Tibial nerve (tissue), 4 donors: ENCODE measurements at regions not wholly inside any gene's neighbourhood (a gene's known extent, or its start where the extent isn't known, plus 50 kb on each side); places are given as distances from the start of the nearest gene placed in this dataset.

Experiments used
- DNase-seq, 2 donors: peaks; one replicate each; pipeline ENCODE4 v3.0.0-alpha.2; 2019; ENCODE audit warnings: low spot score in 2 of 2
- H3K27ac ChIP-seq, 4 donors: fragments of 200-600 bp; sonication (generic) in 3 of 4; one replicate each; pipeline ENCODE4 v1.5.1; 2017 to 2019; ENCODE audit warnings: mild to moderate bottlenecking in 1 of 4
- H3K27me3 ChIP-seq, 2 donors: fragments of 200-600 bp; sonication (generic) in 1 of 2; one replicate each; pipeline versions ENCODE4 v1.5.1 to v1.6.0; 2017 to 2019
- H3K36me3 ChIP-seq, 3 donors: fragments of 200-600 bp; sonication (generic); one replicate each; pipeline ENCODE4 v1.5.1; 2018 to 2019
- H3K4me1 ChIP-seq, 4 donors: fragments of 200-600 bp; sonication (generic) in 3 of 4; one replicate each; pipeline ENCODE4 v1.5.1; 2017 to 2019
- H3K4me3 ChIP-seq, 4 donors: fragments of 200-600 bp; sonication (generic) in 3 of 4; one replicate each; pipeline ENCODE4 v1.5.1; 2017 to 2019; ENCODE audit warnings: mild to moderate bottlenecking in 1 of 4, moderate library complexity in 1 of 4
- H3K9me3 ChIP-seq, 4 donors: fragments of 200-600 bp; sonication (generic) in 3 of 4; one replicate each; pipeline ENCODE4 v1.5.1; 2017 to 2019
- EP300 ChIP-seq, 2 donors: sonication (generic); formaldehyde crosslinking; IDR thresholded peaks; one replicate each; pipeline ENCODE4 v1.6.1; 2017; ENCODE audit warnings: antibody characterized with exemption in 2 of 2, mild to moderate bottlenecking in 1 of 2
- POLR2A ChIP-seq, 2 donors: fragments of 450-650 bp; IDR thresholded peaks; one replicate each; pipeline ENCODE4 v1.6.1; 2017; ENCODE audit warnings: antibody characterized with exemption in 2 of 2, mild to moderate bottlenecking in 2 of 2, moderate library complexity in 2 of 2
- WGBS, 2 donors: methylation state at CpG; one replicate each; pipeline ENCODE4 v1.1.5; 2018; 5-methylcytosine and 5-hydroxymethylcytosine counted together
- TF ChIP-seq, protein P1 (sequence below), 5 experiments: fragments of 200-600 bp in 3 of 5; fragments of 450-650 bp in 2 of 5; sonication (generic) in 3 of 5; IDR thresholded peaks; one replicate each; pipeline ENCODE4 v1.5.1; 2016 to 2019; ENCODE audit warnings: antibody characterized with exemption in 5 of 5, mild to moderate bottlenecking in 3 of 5, moderate library complexity in 2 of 5

DNA sequence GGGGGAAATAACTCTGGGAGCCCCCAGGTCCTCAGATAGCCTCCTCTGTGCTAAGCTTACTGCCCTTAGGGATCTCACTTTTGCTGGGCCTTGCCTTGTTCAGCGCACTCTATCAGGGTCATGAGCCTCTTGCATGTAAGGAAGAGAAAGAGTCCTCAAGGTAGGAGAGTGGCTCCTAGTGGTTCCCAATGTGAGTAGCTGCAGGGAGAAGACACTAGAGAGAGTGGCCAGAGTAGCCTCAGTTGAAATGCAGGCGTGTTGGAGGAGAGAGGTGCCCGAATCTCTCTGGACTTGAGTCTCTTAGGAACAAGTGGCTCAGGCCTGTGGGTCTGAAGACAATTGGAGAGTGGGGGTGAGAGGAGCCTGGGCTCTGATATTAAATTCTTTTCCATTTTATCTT lies 94.3 kb upstream of the SORCS3 start:
- H3K4me1 ChIP-seq = no peaks in the 10 kb centered on the region
- H3K27me3 ChIP-seq = no peaks in the 10 kb centered on the region
- no peaks in the 10 kb centered on the region for H3K9me3 ChIP-seq
- H3K4me3 ChIP-seq = no peak overlapping the region
- TF ChIP-seq POLR2A (IDR thresholded peaks at IDR 0.05) (no peak), EP300 (IDR thresholded peaks at IDR 0.05) (no peak)
- TF ChIP-seq, protein P1, sequence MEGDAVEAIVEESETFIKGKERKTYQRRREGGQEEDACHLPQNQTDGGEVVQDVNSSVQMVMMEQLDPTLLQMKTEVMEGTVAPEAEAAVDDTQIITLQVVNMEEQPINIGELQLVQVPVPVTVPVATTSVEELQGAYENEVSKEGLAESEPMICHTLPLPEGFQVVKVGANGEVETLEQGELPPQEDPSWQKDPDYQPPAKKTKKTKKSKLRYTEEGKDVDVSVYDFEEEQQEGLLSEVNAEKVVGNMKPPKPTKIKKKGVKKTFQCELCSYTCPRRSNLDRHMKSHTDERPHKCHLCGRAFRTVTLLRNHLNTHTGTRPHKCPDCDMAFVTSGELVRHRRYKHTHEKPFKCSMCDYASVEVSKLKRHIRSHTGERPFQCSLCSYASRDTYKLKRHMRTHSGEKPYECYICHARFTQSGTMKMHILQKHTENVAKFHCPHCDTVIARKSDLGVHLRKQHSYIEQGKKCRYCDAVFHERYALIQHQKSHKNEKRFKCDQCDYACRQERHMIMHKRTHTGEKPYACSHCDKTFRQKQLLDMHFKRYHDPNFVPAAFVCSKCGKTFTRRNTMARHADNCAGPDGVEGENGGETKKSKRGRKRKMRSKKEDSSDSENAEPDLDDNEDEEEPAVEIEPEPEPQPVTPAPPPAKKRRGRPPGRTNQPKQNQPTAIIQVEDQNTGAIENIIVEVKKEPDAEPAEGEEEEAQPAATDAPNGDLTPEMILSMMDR (IDR thresholded peaks at IDR 0.05) = no peak
- H3K36me3 ChIP-seq = no peaks in the 10 kb centered on the region
- H3K27ac ChIP-seq = no peak overlapping the region
- DNase-seq = no peak
- WGBS, 2 donors = 76 to 79% methylated on average over 3 of the region's 3 CpGs

DNA sequence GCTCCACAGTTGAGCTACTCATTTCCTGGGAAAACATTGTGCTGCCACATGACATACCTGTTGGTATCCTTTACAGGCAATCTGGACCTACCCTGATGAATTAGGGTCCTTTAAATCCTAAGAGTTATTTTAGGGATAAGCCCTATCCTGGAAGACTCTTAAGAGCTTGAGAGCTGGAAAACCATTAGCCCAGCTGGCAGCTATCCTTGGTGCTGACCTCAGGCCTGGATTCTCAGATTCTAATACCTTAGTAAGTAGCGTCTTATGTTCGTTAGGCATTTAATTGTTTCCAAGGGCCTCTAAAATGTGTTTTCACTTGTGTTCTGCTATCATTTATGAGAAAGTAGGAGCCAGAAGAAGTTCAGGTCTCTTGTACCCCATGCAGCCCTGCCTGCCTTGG lies 93.0 kb upstream of the SORCS3 start:
- TF ChIP-seq, protein P1 (IDR thresholded peaks at IDR 0.05) = no peak
- TF ChIP-seq POLR2A (IDR thresholded peaks at IDR 0.05) (no peak), EP300 (IDR thresholded peaks at IDR 0.05) (no peak)
- H3K9me3 ChIP-seq = no peaks in the 10 kb centered on the region
- WGBS, 2 donors = 43 to 59% methylated on average over 2 of the region's 2 CpGs
- no peaks in the 10 kb centered on the region for H3K4me1 ChIP-seq
- DNase-seq = no peak
- no peaks in the 10 kb centered on the region for H3K27me3 ChIP-seq
- no peak overlapping the region for H3K27ac ChIP-seq
- no peak overlapping the region for H3K4me3 ChIP-seq
- no peaks in the 10 kb centered on the region for H3K36me3 ChIP-seq

DNA sequence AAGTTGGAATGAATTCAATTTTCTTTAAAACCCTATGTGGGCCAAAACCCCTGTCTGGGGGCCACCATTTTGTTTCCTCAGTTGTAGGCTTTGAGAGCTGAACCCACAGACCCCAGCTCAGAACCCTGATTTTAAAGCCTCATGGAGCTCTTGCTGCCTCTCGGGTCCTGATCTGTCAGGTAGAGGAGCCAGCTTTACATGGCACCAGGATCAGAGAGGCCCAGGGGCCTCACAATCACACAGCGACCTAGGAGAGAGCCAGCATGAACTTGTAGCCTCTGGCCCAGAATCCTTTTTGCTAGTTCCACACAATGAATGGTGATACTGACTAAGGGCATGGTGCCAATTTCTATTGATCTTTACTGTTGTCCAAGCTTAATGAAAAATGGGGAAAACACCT lies 84.3 kb upstream of the SORCS3 start:
- Histone ChIP-seq H3K4me1 (no peaks in the 10 kb centered on the region), H3K27ac (no peak overlapping the region), H3K9me3 (no peaks in the 10 kb centered on the region), H3K4me3 (no peak overlapping the region), H3K27me3 (no peaks in the 10 kb centered on the region), H3K36me3 (no peaks in the 10 kb centered on the region)
- TF ChIP-seq POLR2A (IDR thresholded peaks at IDR 0.05) = no peak
- TF ChIP-seq EP300 (IDR thresholded peaks at IDR 0.05) = no peak
- TF ChIP-seq, protein P1 (IDR thresholded peaks at IDR 0.05) = no peak
- no peak for DNase-seq
- 75 to 81% methylated on average over 2 of the region's 2 CpGs for WGBS, 2 donors

DNA sequence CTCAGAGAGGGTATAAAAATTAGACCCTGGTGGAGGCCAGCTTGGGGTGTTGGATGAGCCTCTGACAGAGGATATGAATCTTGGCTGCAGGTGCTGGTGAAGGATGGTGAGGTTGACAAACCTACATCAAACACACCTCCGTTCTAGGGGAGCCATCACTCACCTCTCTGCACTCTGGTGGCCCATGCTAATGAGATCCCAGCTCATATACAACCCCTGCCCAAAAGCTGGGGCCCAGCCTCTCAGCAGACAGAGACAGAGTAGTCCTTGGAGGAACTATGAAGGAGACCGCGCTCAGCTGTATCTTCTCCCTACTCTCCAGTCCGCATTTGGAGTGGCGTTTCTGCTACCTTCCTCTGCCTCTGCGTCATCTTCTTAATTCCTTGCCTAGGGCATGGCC lies 83.1 kb upstream of the SORCS3 start:
- TF ChIP-seq, protein P1 (IDR thresholded peaks at IDR 0.05) = no peak
- Histone ChIP-seq H3K36me3 (no peaks in the 10 kb centered on the region), H3K4me3 (no peak overlapping the region), H3K9me3 (no peaks in the 10 kb centered on the region), H3K27ac (no peak overlapping the region), H3K27me3 (no peaks in the 10 kb centered on the region), H3K4me1 (no peaks in the 10 kb centered on the region)
- WGBS, 2 donors = 76 to 88% methylated on average over 6 of the region's 6 CpGs
- no peak for DNase-seq

DNA sequence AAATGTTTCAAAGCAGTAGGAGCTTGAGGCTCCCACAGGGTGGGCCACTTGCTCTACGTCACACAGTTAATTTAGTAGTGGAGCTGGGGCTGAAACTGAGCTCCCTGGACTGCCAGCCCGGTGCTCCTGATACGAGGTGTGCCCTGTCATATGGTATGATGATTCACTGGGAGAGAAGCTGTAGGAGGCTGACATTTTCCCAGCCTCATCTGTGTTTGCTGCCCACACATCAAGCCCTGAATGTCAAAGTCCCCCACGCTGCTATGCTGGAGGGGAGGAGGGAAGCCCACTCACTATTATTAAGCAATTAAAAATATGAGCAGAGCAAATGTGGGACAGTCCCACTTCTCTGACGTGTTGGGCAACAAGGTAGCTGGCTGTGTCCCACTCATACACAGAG lies 81.2 kb upstream of the SORCS3 start:
- TF ChIP-seq POLR2A (IDR thresholded peaks at IDR 0.05) = no peak
- TF ChIP-seq EP300 (IDR thresholded peaks at IDR 0.05) = no peak
- TF ChIP-seq, protein P1 (IDR thresholded peaks at IDR 0.05) = no peak
- Histone ChIP-seq H3K4me1 (no peaks in the 10 kb centered on the region), H3K27me3 (no peaks in the 10 kb centered on the region), H3K4me3 (no peak overlapping the region), H3K27ac (no peak overlapping the region), H3K36me3 (no peaks in the 10 kb centered on the region), H3K9me3 (no peaks in the 10 kb centered on the region)
- WGBS, 2 donors = 48 to 59% methylated on average over 5 of the region's 5 CpGs
- DNase-seq = no peak
